ENCODE measurements at regions not wholly inside any gene's neighbourhood (a gene's known extent, or its start where the extent isn't known, plus 50 kb on each side); places are given as distances from the start of the nearest gene placed in this dataset.

DNA sequence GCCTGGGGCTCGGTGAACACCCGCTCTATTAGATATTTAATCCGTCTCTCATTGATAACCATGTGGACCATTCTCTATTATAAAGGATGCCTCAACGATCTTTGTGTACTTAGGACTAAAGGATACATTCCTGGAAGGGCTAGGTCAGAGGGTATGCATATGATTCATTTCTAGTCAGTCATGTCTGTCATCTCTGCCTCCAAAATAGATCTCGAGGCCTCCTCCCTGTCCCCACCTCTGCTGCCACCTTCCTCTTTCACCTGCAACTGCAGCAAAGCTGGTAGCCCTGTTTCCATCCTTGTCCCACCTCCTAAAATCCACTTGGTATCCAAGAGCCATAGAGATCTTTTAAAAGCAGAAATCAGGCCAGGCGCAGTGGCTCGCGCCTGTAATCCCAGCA, 121.5 kb downstream of the KATNIP start:
- intact Hi-C loops (cut with micrococcal nuclease; ENCODE audit: unreplicated experiment), result no loop called here
- CTCF ChIA-PET, result interaction anchor here (0.7 kb wide), 1 partner anchor 196 kb away, joined by 3 read pairs; no protein-coding TSS in a partner anchor

DNA sequence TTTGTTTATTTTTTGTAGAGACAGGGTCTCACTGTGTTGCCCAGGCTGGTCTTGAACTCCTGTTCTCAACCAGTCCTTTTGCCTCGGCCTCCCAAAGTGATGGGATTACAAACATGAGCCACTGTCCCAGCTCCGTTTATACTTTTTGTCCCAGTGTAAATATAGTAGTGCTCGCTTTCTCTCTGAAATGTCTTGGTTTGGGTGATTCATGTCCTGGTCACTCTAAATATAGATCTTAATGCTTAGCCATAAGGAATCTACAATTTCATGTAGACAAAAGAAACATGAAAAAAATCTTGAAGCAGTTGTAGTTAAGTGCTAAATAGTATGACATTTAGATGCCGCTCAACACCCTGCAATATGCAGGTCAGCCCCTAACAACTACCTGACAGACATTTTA, 126.9 kb downstream of the KATNIP start:
- no peaks in the 10 kb centered on the region for H3F3A ChIP-seq (ENCODE audit: insufficient read depth, low read depth)
- H3K27me3 ChIP-seq (ENCODE audit: insufficient read depth, low read depth), result no peaks in the 10 kb centered on the region
- no peak overlapping the region for H3K27ac ChIP-seq
- H3K79me2 ChIP-seq (ENCODE audit: low read depth), result no peaks in the 10 kb centered on the region
- ChIA-PET CTCF (no interaction called here), POLR2A (ENCODE audit: unreplicated experiment) (no interaction called here)
- no peak overlapping the region for H3K4me2 ChIP-seq
- no peak overlapping the region for H2AFZ ChIP-seq
- no peaks in the 10 kb centered on the region; the same call in 1 of the 2 replicates for H3K36me3 ChIP-seq (ENCODE audit: low read depth)
- H3K4me3 ChIP-seq, result no peak overlapping the region
- H3K9me3 ChIP-seq (ENCODE audit: insufficient read depth, low read depth), result no peaks in the 10 kb centered on the region
- 0 out of 2 replicates have a peak, but pooled peaks cover 3% of the 10 kb centered on the region for H4K20me1 ChIP-seq (ENCODE audit: insufficient read depth)
- H3K4me1 ChIP-seq (replicated peaks; ENCODE audit: insufficient read depth), result no peaks in the 10 kb centered on the region
- intact Hi-C loops (cut with micrococcal nuclease; ENCODE audit: unreplicated experiment), result no loop called here
- TF ChIP-seq, protein P1, sequence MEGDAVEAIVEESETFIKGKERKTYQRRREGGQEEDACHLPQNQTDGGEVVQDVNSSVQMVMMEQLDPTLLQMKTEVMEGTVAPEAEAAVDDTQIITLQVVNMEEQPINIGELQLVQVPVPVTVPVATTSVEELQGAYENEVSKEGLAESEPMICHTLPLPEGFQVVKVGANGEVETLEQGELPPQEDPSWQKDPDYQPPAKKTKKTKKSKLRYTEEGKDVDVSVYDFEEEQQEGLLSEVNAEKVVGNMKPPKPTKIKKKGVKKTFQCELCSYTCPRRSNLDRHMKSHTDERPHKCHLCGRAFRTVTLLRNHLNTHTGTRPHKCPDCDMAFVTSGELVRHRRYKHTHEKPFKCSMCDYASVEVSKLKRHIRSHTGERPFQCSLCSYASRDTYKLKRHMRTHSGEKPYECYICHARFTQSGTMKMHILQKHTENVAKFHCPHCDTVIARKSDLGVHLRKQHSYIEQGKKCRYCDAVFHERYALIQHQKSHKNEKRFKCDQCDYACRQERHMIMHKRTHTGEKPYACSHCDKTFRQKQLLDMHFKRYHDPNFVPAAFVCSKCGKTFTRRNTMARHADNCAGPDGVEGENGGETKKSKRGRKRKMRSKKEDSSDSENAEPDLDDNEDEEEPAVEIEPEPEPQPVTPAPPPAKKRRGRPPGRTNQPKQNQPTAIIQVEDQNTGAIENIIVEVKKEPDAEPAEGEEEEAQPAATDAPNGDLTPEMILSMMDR (conservative IDR thresholded peaks at IDR 0.05), result no peak
- no peak for TF ChIP-seq EZH2 (IDR thresholded peaks at IDR 0.05; ENCODE audit: low read depth)
- BruUV-seq (replicated peaks), result no TSS peak
- H3K9me2 ChIP-seq (ENCODE audit: insufficient read depth), result no peaks in the 10 kb centered on the region
- DNase-seq, result no peak

More for the DNA sequence above, 121.5 kb downstream of the KATNIP start:
- Histone ChIP-seq H3K9me3 (ENCODE audit: insufficient read depth, low read depth) (no peaks in the 10 kb centered on the region), H3K4me3 (no peak overlapping the region), H3K27ac (no peak overlapping the region), H3K4me1 (replicated peaks; ENCODE audit: insufficient read depth) (no peaks in the 10 kb centered on the region), H3K36me3 (ENCODE audit: low read depth) (no peaks in the 10 kb centered on the region), H2AFZ (no peak overlapping the region), H4K20me1 (ENCODE audit: insufficient read depth) (0 out of 2 replicates have a peak, but pooled peaks cover 3% of the 10 kb centered on the region), H3K4me2 (no peak overlapping the region), H3F3A (ENCODE audit: insufficient read depth, low read depth) (no peaks in the 10 kb centered on the region), H3K27me3 (ENCODE audit: insufficient read depth, low read depth) (no peaks in the 10 kb centered on the region), H3K9me2 (ENCODE audit: insufficient read depth) (no peaks in the 10 kb centered on the region), H3K79me2 (ENCODE audit: low read depth) (no peaks in the 10 kb centered on the region)
- TF ChIP-seq, protein P1 (conservative IDR thresholded peaks at IDR 0.05), result no peak
- TF ChIP-seq EZH2 (IDR thresholded peaks at IDR 0.05; ENCODE audit: low read depth), result no peak
- POLR2A ChIA-PET (ENCODE audit: unreplicated experiment), result no interaction called here
- BruUV-seq (replicated peaks), result no TSS peak
- DNase-seq, result no peak

DNA sequence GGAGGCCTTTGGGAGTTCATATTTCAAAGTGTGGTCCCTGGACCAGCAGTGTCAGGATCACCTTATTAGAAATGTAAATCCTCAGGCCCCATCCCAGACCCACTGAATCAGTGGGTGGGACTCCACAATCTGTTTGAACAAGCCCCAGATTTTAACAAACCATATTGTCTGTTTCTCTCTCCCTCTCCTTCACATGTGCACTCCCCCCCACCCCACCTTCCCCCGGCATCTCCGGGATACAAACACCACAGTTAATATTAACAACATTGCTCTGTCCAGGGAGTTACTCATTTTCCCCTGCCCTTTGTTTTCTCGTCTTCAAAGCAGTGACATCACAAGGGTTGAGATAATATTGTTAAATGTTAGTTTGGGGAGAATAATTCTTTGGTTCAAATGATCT, 127.3 kb downstream of the KATNIP start:
- Histone ChIP-seq H3K4me1 (replicated peaks; ENCODE audit: insufficient read depth) (no peaks in the 10 kb centered on the region), H3K4me2 (no peak overlapping the region), H3K27me3 (ENCODE audit: insufficient read depth, low read depth) (no peaks in the 10 kb centered on the region), H3K9me2 (ENCODE audit: insufficient read depth) (no peaks in the 10 kb centered on the region), H3K9me3 (ENCODE audit: insufficient read depth, low read depth) (no peaks in the 10 kb centered on the region), H3K4me3 (no peak overlapping the region), H3K79me2 (ENCODE audit: low read depth) (no peaks in the 10 kb centered on the region), H3F3A (ENCODE audit: insufficient read depth, low read depth) (no peaks in the 10 kb centered on the region), H2AFZ (no peak overlapping the region), H4K20me1 (ENCODE audit: insufficient read depth) (0 out of 2 replicates have a peak, but pooled peaks cover 3% of the 10 kb centered on the region), H3K27ac (no peak overlapping the region), H3K36me3 (ENCODE audit: low read depth) (peaks cover 1% of the 10 kb centered on the region; the same call in 1 of the 2 replicates)
- CTCF ChIA-PET, result no interaction called here
- intact Hi-C loops (cut with micrococcal nuclease; ENCODE audit: unreplicated experiment), result no loop called here
- no TSS peak for BruUV-seq (replicated peaks)
- POLR2A ChIA-PET (ENCODE audit: unreplicated experiment), result no interaction called here
- TF ChIP-seq, protein P1 (conservative IDR thresholded peaks at IDR 0.05), result no peak
- TF ChIP-seq EZH2 (IDR thresholded peaks at IDR 0.05; ENCODE audit: low read depth), result no peak
- DNase-seq, result no peak

All from PC-9 (cell line).